Testis (tissue), 2 donors: ENCODE measurements at regions not wholly inside any gene's neighbourhood (a gene's known extent, or its start where the extent isn't known, plus 50 kb on each side); places are given as distances from the start of the nearest gene placed in this dataset.

ENCODE experiments used
- POLR2A ChIP-seq: fragments of 450-650 bp; IDR thresholded peaks from one replicate; pipeline ENCODE4 v1.6.1; 2017; ENCODE audit warnings: antibody characterized with exemption, mild to moderate bottlenecking, moderate library complexity
- TF ChIP-seq, protein P1 (sequence below), 3 experiments: fragments of 450-650 bp in 2 of 3; fragments of 200-600 bp in 1 of 3; sonication (generic) in 1 of 3; IDR thresholded peaks; one replicate each; pipeline ENCODE4 v1.5.1; 2016 to 2019; ENCODE audit warnings: antibody characterized with exemption in 3 of 3, mild to moderate bottlenecking in 2 of 3, moderate library complexity in 1 of 3

- TF ChIP-seq, protein P1, sequence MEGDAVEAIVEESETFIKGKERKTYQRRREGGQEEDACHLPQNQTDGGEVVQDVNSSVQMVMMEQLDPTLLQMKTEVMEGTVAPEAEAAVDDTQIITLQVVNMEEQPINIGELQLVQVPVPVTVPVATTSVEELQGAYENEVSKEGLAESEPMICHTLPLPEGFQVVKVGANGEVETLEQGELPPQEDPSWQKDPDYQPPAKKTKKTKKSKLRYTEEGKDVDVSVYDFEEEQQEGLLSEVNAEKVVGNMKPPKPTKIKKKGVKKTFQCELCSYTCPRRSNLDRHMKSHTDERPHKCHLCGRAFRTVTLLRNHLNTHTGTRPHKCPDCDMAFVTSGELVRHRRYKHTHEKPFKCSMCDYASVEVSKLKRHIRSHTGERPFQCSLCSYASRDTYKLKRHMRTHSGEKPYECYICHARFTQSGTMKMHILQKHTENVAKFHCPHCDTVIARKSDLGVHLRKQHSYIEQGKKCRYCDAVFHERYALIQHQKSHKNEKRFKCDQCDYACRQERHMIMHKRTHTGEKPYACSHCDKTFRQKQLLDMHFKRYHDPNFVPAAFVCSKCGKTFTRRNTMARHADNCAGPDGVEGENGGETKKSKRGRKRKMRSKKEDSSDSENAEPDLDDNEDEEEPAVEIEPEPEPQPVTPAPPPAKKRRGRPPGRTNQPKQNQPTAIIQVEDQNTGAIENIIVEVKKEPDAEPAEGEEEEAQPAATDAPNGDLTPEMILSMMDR (IDR thresholded peaks at IDR 0.05) = no peak
- no peak for TF ChIP-seq POLR2A
Observed at GRCh38 chr7:131970602-131971001, 414.2 kb upstream of the PODXL start.
